Muscle of leg (tissue), 3 donors: ENCODE measurements at regions not wholly inside any gene's neighbourhood (a gene's known extent, or its start where the extent isn't known, plus 50 kb on each side); places are given as distances from the start of the nearest gene placed in this dataset.

Experiments used
- DNase-seq: peaks from one replicate; pipeline ENCODE4 v3.0.0; 2013
- H3K27ac ChIP-seq: one replicate; pipeline ENCODE4 v1.5.1; 2013; ENCODE audit warnings: mild to moderate bottlenecking, low read length, control low read depth
- H3K27me3 ChIP-seq: one replicate; pipeline ENCODE4 v1.6.1; 2013; ENCODE audit warnings: low read length; ENCODE audit not compliant: control insufficient read depth, insufficient read depth
- H3K36me3 ChIP-seq: one replicate; pipeline ENCODE4 v1.6.1; 2013; ENCODE audit warnings: low read length; ENCODE audit not compliant: control insufficient read depth, insufficient read depth
- H3K4me1 ChIP-seq: one replicate; pipeline ENCODE4 v1.6.1; 2013; ENCODE audit warnings: low read length; ENCODE audit not compliant: control insufficient read depth, insufficient read depth
- H3K4me3 ChIP-seq: one replicate; pipeline ENCODE4 v1.5.1; 2013; ENCODE audit warnings: low read length, control low read depth
- H3K9me3 ChIP-seq: replicated peaks from 2 replicates; pipeline ENCODE4 v1.6.1; 2013; ENCODE audit warnings: low read depth, low read length; ENCODE audit not compliant: control insufficient read depth
- WGBS: methylation state at CpG from one replicate; pipeline ENCODE4 v1.1.5; 2013; ENCODE audit warnings: missing lambda C conversion rate; ENCODE audit not compliant: insufficient coverage; 5-methylcytosine and 5-hydroxymethylcytosine counted together

- Histone ChIP-seq H3K4me3 (no peak overlapping the region), H3K27me3 (no peaks in the 10 kb centered on the region), H3K36me3 (no peaks in the 10 kb centered on the region), H3K4me1 (no peaks in the 10 kb centered on the region), H3K27ac (no peak overlapping the region), H3K9me3 (no peaks in the 10 kb centered on the region)
- DNase-seq, result peak; percentile 11
- no CpG with 5 or more reads among the region's 2 CpGs for WGBS
Observed at GRCh38 chr5:6832994-6833393, 119.8 kb downstream of the TENT4A start.

GRCh38 chr5:6833406-6833805 is 120.2 kb downstream of the TENT4A start:
- 100% methylated on average over 1 of the region's 1 CpG for WGBS
- H3K36me3 ChIP-seq, result no peaks in the 10 kb centered on the region
- no peaks in the 10 kb centered on the region for H3K9me3 ChIP-seq
- no peak for DNase-seq
- H3K27ac ChIP-seq, result no peak overlapping the region
- H3K4me1 ChIP-seq, result no peaks in the 10 kb centered on the region
- H3K4me3 ChIP-seq, result no peak overlapping the region
- H3K27me3 ChIP-seq, result no peaks in the 10 kb centered on the region

- WGBS, result no CpG with 5 or more reads among the region's 2 CpGs
- no peak for DNase-seq
Observed at GRCh38 chr5:6837095-6837494, 123.9 kb downstream of the TENT4A start.

GRCh38 chr5:6837519-6838110 is 124.4 kb downstream of the TENT4A start:
- no peak for DNase-seq
- H3K9me3 ChIP-seq, result no peaks in the 10 kb centered on the region
- no peaks in the 10 kb centered on the region for H3K4me1 ChIP-seq
- WGBS, result 64% methylated on average over 6 of the region's 9 CpGs
- no peak overlapping the region for H3K4me3 ChIP-seq
- H3K27ac ChIP-seq, result no peak overlapping the region
- H3K27me3 ChIP-seq, result no peaks in the 10 kb centered on the region
- no peaks in the 10 kb centered on the region for H3K36me3 ChIP-seq

More at GRCh38 chr5:6837095-6837494, 123.9 kb downstream of the TENT4A start:
- Histone ChIP-seq H3K27ac (no peak overlapping the region), H3K36me3 (no peaks in the 10 kb centered on the region), H3K4me1 (no peaks in the 10 kb centered on the region), H3K27me3 (no peaks in the 10 kb centered on the region), H3K9me3 (no peaks in the 10 kb centered on the region), H3K4me3 (no peak overlapping the region)

GRCh38 chr5:6838736-6839135 is 125.5 kb downstream of the TENT4A start:
- 58% methylated on average over 6 of the region's 6 CpGs for WGBS
- no peak for DNase-seq

GRCh38 chr5:6840136-6840793 is 127.0 kb downstream of the TENT4A start:
- Histone ChIP-seq H3K27ac (no peak overlapping the region), H3K4me3 (no peak overlapping the region), H3K36me3 (no peaks in the 10 kb centered on the region), H3K4me1 (no peaks in the 10 kb centered on the region), H3K27me3 (no peaks in the 10 kb centered on the region), H3K9me3 (no peaks in the 10 kb centered on the region)
- no peak for DNase-seq
- WGBS, result 14% methylated on average over 4 of the region's 7 CpGs

More at GRCh38 chr5:6838736-6839135, 125.5 kb downstream of the TENT4A start:
- Histone ChIP-seq H3K27me3 (no peaks in the 10 kb centered on the region), H3K27ac (no peak overlapping the region), H3K9me3 (no peaks in the 10 kb centered on the region), H3K4me3 (no peak overlapping the region), H3K36me3 (no peaks in the 10 kb centered on the region), H3K4me1 (no peaks in the 10 kb centered on the region)

- WGBS, result 100% methylated on average over 1 of the region's 2 CpGs
- no peaks in the 10 kb centered on the region for H3K4me1 ChIP-seq
- H3K27me3 ChIP-seq, result no peaks in the 10 kb centered on the region
- no peak overlapping the region for H3K27ac ChIP-seq
- no peak for DNase-seq
- no peak overlapping the region for H3K4me3 ChIP-seq
- H3K9me3 ChIP-seq, result no peaks in the 10 kb centered on the region
- H3K36me3 ChIP-seq, result no peaks in the 10 kb centered on the region
Observed at GRCh38 chr5:6843335-6843734, 130.1 kb downstream of the TENT4A start.

GRCh38 chr5:6843821-6844220 is 130.6 kb downstream of the TENT4A start:
- DNase-seq, result no peak
- Histone ChIP-seq H3K4me3 (no peak overlapping the region), H3K27me3 (no peaks in the 10 kb centered on the region), H3K4me1 (no peaks in the 10 kb centered on the region), H3K36me3 (no peaks in the 10 kb centered on the region), H3K27ac (no peak overlapping the region), H3K9me3 (no peaks in the 10 kb centered on the region)
- 63% methylated on average over 1 of the region's 8 CpGs for WGBS

- Histone ChIP-seq H3K36me3 (no peaks in the 10 kb centered on the region), H3K4me3 (no peak overlapping the region), H3K4me1 (no peaks in the 10 kb centered on the region), H3K9me3 (no peaks in the 10 kb centered on the region), H3K27ac (no peak overlapping the region), H3K27me3 (no peaks in the 10 kb centered on the region)
- no peak for DNase-seq
- 85% methylated on average over 8 of the region's 17 CpGs for WGBS
Observed at GRCh38 chr5:6845856-6846255, 132.6 kb downstream of the TENT4A start.

- WGBS, result 100% methylated on average over 2 of the region's 6 CpGs
Observed at GRCh38 chr5:6847870-6848269, 134.6 kb downstream of the TENT4A start.

More at GRCh38 chr5:6847870-6848269, 134.6 kb downstream of the TENT4A start:
- Histone ChIP-seq H3K9me3 (peaks cover 2% of the 10 kb centered on the region), H3K4me3 (no peak overlapping the region), H3K27ac (no peak overlapping the region), H3K4me1 (no peaks in the 10 kb centered on the region), H3K36me3 (no peaks in the 10 kb centered on the region), H3K27me3 (no peaks in the 10 kb centered on the region)
- no peak for DNase-seq
